Astrocyte of the cerebellum (primary cell): ENCODE measurements at regions not wholly inside any gene's neighbourhood (a gene's known extent, or its start where the extent isn't known, plus 50 kb on each side); places are given as distances from the start of the nearest gene placed in this dataset.
A peak's percentile ranks its signal among the peaks of the same experiment; 100 is the strongest.

Experiments
- DNase-seq: peaks from one replicate; pipeline ENCODE4 v3.0.0-alpha.2; 2011; ENCODE audit warnings: low read depth
- H3K4me3 ChIP-seq: 2 replicates; pipeline ENCODE4 v1.5.1; 2011; ENCODE audit warnings: mild to moderate bottlenecking, low read depth, low read length, moderate library complexity
- in situ Hi-C: cut with HindIII; loops from 2 replicates; pipeline ENCODE4 v1.10.0; 2017; ENCODE audit warnings: low sequenced_read_pairs
- TF ChIP-seq, protein P1 (sequence below): IDR thresholded peaks from 2 replicates; pipeline ENCODE4 v1.5.1; 2012; ENCODE audit warnings: low read length, low read depth, moderate library complexity, mild to moderate bottlenecking; ENCODE audit errors: missing control alignments

DNA sequence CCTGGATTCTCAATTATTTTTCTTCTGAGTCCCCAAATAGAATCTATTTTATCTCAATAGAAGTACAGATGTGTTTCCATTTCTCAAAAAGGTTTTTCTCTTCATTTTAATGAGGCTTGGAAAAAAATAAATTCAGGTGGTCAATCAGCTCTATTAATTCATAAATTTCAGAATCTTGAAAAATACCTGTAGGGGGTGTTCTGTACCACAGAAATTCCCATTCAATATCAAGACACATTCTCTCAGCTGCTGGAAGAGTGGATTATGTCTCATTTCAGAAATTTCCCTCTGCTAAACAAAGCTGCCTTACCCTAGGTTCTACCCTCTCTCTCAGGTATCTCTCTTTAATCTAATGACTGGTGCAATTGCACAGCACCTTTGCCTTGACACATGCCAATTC lies 1121.2 kb downstream of the SI start:
- in situ Hi-C loops = no loop called here
- TF ChIP-seq, protein P1, sequence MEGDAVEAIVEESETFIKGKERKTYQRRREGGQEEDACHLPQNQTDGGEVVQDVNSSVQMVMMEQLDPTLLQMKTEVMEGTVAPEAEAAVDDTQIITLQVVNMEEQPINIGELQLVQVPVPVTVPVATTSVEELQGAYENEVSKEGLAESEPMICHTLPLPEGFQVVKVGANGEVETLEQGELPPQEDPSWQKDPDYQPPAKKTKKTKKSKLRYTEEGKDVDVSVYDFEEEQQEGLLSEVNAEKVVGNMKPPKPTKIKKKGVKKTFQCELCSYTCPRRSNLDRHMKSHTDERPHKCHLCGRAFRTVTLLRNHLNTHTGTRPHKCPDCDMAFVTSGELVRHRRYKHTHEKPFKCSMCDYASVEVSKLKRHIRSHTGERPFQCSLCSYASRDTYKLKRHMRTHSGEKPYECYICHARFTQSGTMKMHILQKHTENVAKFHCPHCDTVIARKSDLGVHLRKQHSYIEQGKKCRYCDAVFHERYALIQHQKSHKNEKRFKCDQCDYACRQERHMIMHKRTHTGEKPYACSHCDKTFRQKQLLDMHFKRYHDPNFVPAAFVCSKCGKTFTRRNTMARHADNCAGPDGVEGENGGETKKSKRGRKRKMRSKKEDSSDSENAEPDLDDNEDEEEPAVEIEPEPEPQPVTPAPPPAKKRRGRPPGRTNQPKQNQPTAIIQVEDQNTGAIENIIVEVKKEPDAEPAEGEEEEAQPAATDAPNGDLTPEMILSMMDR = no peak
- no peak overlapping the region for H3K4me3 ChIP-seq
- no peak for DNase-seq

DNA sequence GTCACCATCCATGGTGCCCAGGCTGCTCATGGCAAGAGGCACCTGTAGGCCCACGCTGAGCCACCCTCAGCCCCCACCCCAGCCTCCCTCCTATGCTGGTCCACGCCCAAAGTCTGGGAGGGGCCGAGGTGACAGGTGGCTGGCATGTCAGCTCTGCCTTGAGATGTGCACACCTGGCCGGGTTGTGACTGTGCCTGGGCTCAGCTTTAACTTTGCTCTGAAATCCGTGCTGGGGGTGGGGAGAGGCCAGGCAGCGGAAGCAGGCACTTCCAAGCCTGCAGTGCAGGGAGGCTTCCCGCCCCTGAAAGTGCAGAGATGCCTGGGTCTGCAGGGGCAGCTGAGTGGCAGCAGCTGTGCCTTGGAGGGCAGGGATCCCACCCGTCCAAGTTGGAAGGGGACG lies 1124.8 kb downstream of the SI start:
- no peak overlapping the region for H3K4me3 ChIP-seq
- in situ Hi-C loops = no loop called here
- no peak for DNase-seq
- TF ChIP-seq, protein P1 = no peak

DNA sequence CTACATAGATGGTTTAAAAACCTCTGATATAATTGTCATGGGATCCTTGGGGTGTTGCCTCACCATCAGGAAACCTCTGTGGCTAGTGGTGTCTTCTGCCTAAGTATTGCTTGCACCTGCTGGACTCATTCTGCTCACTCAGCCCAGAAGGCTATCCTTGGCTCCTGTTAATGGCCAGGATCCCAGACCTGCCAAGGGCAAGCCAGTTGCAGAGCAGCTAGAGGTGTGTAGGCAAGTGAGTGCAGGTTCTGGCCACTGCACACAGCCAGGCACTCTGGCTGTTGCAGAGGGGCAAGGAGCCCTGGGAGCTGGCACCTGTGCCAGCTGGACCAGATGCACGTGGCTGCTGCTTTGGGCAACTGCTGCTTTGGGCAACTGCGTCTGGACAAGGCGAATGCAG lies 1125.8 kb downstream of the SI start:
- no peak overlapping the region for H3K4me3 ChIP-seq
- in situ Hi-C loops = no loop called here

DNA sequence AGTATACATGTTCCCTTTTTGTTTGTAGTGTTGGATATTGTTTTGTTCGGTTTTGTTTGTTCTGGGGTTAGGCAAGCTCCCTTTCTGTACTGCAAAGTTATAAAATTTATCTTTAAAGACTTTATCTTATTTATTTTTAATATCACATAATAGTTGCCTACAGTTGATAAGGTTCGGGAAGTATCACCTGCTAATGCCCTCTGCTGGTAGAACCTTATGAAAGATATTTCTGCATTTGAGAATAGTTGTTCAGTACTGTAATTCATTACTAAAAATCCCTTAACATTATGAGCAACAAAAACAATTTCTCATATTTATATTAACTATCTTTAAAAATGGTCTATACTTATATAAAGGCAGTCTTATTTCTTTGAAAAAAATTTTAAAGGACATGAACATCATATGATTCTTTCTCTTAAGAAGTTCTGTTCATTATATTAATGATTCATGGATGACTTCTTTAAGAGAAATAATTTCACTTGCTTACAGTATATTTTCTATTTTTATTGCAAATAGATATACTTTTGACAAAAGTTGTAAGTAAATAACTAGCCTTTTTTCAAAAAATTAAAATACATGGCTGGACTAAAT lies 1126.8 kb downstream of the SI start:
- in situ Hi-C loops = no loop called here
- H3K4me3 ChIP-seq = no peak overlapping the region
- no peak for DNase-seq
- TF ChIP-seq, protein P1 = peak; percentile 32

More for the DNA sequence above, 1125.8 kb downstream of the SI start:
- no peak for DNase-seq
- TF ChIP-seq, protein P1 = no peak

DNA sequence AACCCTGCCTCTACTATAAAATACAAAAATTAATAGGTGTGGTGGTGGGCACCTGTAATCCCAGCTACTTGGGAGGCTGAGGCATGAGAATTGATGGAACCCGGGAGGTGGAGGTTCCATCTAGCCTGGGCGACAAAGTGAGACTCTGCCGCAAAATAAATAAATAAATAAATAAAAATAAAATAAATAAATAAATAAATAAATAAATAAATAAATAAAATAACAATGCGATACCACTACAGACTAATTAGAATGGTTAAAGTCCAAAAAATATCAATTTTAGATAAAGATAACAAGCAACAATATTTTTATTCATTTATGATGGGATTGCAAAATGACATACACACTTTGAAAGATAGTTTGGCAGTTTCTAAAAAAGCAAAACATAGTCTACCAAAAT lies 1131.5 kb downstream of the SI start:
- in situ Hi-C loops = no loop called here
- no peak for DNase-seq
- no peak overlapping the region for H3K4me3 ChIP-seq
- TF ChIP-seq, protein P1 = no peak

DNA sequence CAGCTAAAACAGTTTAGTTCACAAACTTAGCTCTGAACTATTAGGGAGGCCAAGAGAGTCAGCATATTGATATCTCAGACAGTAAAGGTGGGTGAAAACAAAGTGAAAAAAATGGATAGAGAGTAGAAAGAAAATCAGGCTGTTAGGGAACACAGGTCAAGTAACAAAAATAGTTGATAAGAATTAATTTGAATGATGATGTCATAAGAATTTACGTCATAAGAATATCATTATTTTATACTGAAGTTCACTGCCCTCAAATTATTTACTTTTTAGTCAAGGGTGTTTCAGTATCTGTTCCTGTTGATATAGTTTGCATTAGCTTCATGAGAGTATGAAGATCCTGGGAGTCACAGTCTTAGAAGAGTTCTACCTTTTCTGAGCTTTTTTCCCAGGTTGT lies 1134.6 kb downstream of the SI start:
- TF ChIP-seq, protein P1 = no peak

DNA sequence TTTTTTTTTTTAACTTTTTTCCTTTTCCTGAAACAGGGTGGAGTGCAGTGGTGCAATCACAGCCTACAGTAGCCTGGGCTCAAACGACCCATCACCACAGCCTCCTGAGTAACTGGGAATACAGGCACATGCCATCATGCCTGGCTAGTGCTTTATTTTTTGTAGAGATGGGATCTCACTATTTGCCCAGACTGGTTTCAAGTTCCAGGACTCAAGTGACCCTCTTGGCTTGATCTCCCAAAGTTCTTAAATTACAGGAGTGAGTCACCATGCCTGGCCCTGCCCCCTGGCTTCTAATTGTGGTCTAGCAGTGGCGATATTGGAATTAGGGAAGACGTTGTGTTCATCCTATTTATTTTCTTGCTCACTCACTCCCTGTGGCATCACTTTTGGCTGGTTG lies 1138.4 kb downstream of the SI start:
- H3K4me3 ChIP-seq = no peak overlapping the region
- peak; percentile 18 for DNase-seq
- in situ Hi-C loops = no loop called here
- TF ChIP-seq, protein P1 = peak; percentile 10

More for the DNA sequence above, 1134.6 kb downstream of the SI start:
- no peak overlapping the region for H3K4me3 ChIP-seq
- DNase-seq = no peak
- in situ Hi-C loops = no loop called here
